ENCODE measurements at regions not wholly inside any gene's neighbourhood (a gene's known extent, or its start where the extent isn't known, plus 50 kb on each side); places are given as distances from the start of the nearest gene placed in this dataset.
"Not testable (repeated sequence)": the region's sequence is repeated elsewhere in the genome, so short reads cannot be mapped to it uniquely, and the experiment has no call there.

GRCh38 chr12:25337916-25338315 is 87.2 kb upstream of the KRAS start:
- DNase-seq (ENCODE audit: low spot score) = no peak

GRCh38 chr12:25332143-25332542 is 81.4 kb upstream of the KRAS start:
- no peak for DNase-seq (ENCODE audit: low spot score)

- DNase-seq (ENCODE audit: low spot score) = no peak
Measured at GRCh38 chr12:25328072-25328712, 77.5 kb upstream of the KRAS start.

GRCh38 chr12:25327321-25327720 is 76.6 kb upstream of the KRAS start:
- no peak for DNase-seq (ENCODE audit: low spot score)

- no peak for DNase-seq (ENCODE audit: low spot score)
Measured at GRCh38 chr12:25326326-25326725, 75.6 kb upstream of the KRAS start.

- DNase-seq (ENCODE audit: low spot score) = no peak
Measured at GRCh38 chr12:25324861-25325260, 74.1 kb upstream of the KRAS start.

GRCh38 chr12:25323581-25323982 is 72.9 kb upstream of the KRAS start:
- DNase-seq (ENCODE audit: low spot score) = no peak

- DNase-seq (ENCODE audit: low spot score) = no peak
Measured at GRCh38 chr12:25322918-25323531, 72.3 kb upstream of the KRAS start.

GRCh38 chr12:25322351-25322750 is 71.6 kb upstream of the KRAS start:
- no peak for DNase-seq (ENCODE audit: low spot score)

GRCh38 chr12:25321772-25322171 is 71.0 kb upstream of the KRAS start:
- DNase-seq (ENCODE audit: low spot score) = no peak

- no peak for DNase-seq (ENCODE audit: low spot score)
Measured at GRCh38 chr12:25320123-25321006, 69.6 kb upstream of the KRAS start.

- DNase-seq (ENCODE audit: low spot score) = no peak
Measured at GRCh38 chr12:25319233-25319984, 68.7 kb upstream of the KRAS start.

- DNase-seq (ENCODE audit: low spot score) = no peak
Measured at GRCh38 chr12:25317553-25317952, 66.8 kb upstream of the KRAS start.

- no peak for DNase-seq (ENCODE audit: low spot score)
Measured at GRCh38 chr12:25315388-25315787, 64.7 kb upstream of the KRAS start.

GRCh38 chr12:25313266-25313990 is 62.7 kb upstream of the KRAS start:
- not testable (repeated sequence) for DNase-seq (ENCODE audit: low spot score)

- no peak for DNase-seq (ENCODE audit: low spot score)
Measured at GRCh38 chr12:25311506-25311905, 60.8 kb upstream of the KRAS start.

- not testable (repeated sequence) for DNase-seq (ENCODE audit: low spot score)
Measured at GRCh38 chr12:25310071-25310470, 59.3 kb upstream of the KRAS start.

- no peak for DNase-seq (ENCODE audit: low spot score)
Measured at GRCh38 chr12:25308756-25309155, 58.0 kb upstream of the KRAS start.

GRCh38 chr12:25307818-25308217 is 57.1 kb upstream of the KRAS start:
- no peak for DNase-seq (ENCODE audit: low spot score)

- DNase-seq (ENCODE audit: low spot score) = no peak
Measured at GRCh38 chr12:25301798-25302197, 51.1 kb upstream of the KRAS start.
